Trophoblast cell (in vitro differentiated cells and primary cell): ENCODE measurements at regions not wholly inside any gene's neighbourhood (a gene's known extent, or its start where the extent isn't known, plus 50 kb on each side); places are given as distances from the start of the nearest gene placed in this dataset.
A peak's percentile ranks its signal among the peaks of the same experiment; 100 is the strongest.

Experiments used
- DNase-seq, 2 donors: peaks; one replicate each; pipeline ENCODE4 v3.0.0-alpha.2; 2016
- H2AFZ ChIP-seq: 2 replicates; pipeline ENCODE4 v1.6.1; 2013; ENCODE audit warnings: low read length, moderate library complexity, mild to moderate bottlenecking; ENCODE audit not compliant: insufficient read depth, poor library complexity
- H2AK5ac ChIP-seq: 2 replicates; pipeline ENCODE4 v1.6.1; 2013; ENCODE audit warnings: mild to moderate bottlenecking, low read length
- H2BK120ac ChIP-seq: 2 replicates; pipeline ENCODE4 v1.6.1; 2013; ENCODE audit warnings: low read length, mild to moderate bottlenecking, moderate library complexity; ENCODE audit not compliant: insufficient read depth, poor library complexity
- H2BK12ac ChIP-seq: 2 replicates; pipeline ENCODE4 v1.6.1; 2013; ENCODE audit warnings: mild to moderate bottlenecking, low read length, moderate library complexity
- H2BK5ac ChIP-seq: 2 replicates; pipeline ENCODE4 v1.6.1; 2013; ENCODE audit warnings: low read length, low read depth, moderate library complexity, mild to moderate bottlenecking; ENCODE audit not compliant: poor library complexity
- H3K14ac ChIP-seq: 2 replicates; pipeline ENCODE4 v1.6.1; 2013; ENCODE audit warnings: mild to moderate bottlenecking, low read length
- H3K18ac ChIP-seq: 2 replicates; pipeline ENCODE4 v1.6.1; 2013; ENCODE audit warnings: mild to moderate bottlenecking, low read length
- H3K23ac ChIP-seq: 2 replicates; pipeline ENCODE4 v1.6.1; 2013; ENCODE audit warnings: low read length
- H3K27ac ChIP-seq: 2 replicates; pipeline ENCODE4 v1.5.1; 2013; ENCODE audit warnings: low read depth, mild to moderate bottlenecking, inconsistent platforms, low read length, moderate library complexity
- H3K27me3 ChIP-seq: 2 replicates; pipeline ENCODE4 v1.6.1; 2013; ENCODE audit warnings: inconsistent platforms, mild to moderate bottlenecking, low read length, moderate library complexity; ENCODE audit not compliant: insufficient read depth
- H3K36me3 ChIP-seq, 2 experiments: 1 replicate in 1 of 2; 2 replicates in 1 of 2; pipeline ENCODE4 v1.6.1; 2013; ENCODE audit warnings: low read length in 2 of 2, mild to moderate bottlenecking in 2 of 2, moderate library complexity in 1 of 2; ENCODE audit not compliant: insufficient read depth in 2 of 2, control insufficient read depth in 1 of 2
- H3K4ac ChIP-seq: 2 replicates; pipeline ENCODE4 v1.6.1; 2013; ENCODE audit warnings: low read depth, mild to moderate bottlenecking, low read length, moderate library complexity
- H3K4me1 ChIP-seq, 2 experiments: 1 replicate in 1 of 2; 2 replicates in 1 of 2; pipeline ENCODE4 v1.6.1; 2013; ENCODE audit warnings: low read length in 2 of 2, mild to moderate bottlenecking in 2 of 2, moderate library complexity in 1 of 2; ENCODE audit not compliant: insufficient read depth in 2 of 2, control insufficient read depth in 1 of 2
- H3K4me2 ChIP-seq: 2 replicates; pipeline ENCODE4 v1.6.1; 2013; ENCODE audit warnings: inconsistent platforms, mild to moderate bottlenecking, low read length, moderate library complexity
- H3K4me3 ChIP-seq: 2 replicates; pipeline ENCODE4 v1.5.1; 2013; ENCODE audit warnings: mild to moderate bottlenecking, low read depth, low read length, inconsistent platforms
- H3K79me1 ChIP-seq: one replicate; pipeline ENCODE4 v1.6.1; 2013; ENCODE audit warnings: low read length
- H3K79me2 ChIP-seq: 2 replicates; pipeline ENCODE4 v1.6.1; 2013; ENCODE audit warnings: low read length, mild to moderate bottlenecking; ENCODE audit not compliant: control insufficient read depth, insufficient read depth, poor library complexity
- H3K9ac ChIP-seq: 2 replicates; pipeline ENCODE4 v1.6.1; 2013; ENCODE audit warnings: mild to moderate bottlenecking, low read length
- H3K9me3 ChIP-seq: 2 replicates; pipeline ENCODE4 v1.6.1; 2013; ENCODE audit warnings: low read depth, mild to moderate bottlenecking, control low read depth, inconsistent platforms, low read length; ENCODE audit not compliant: insufficient read depth
- H4K12ac ChIP-seq: 2 replicates; pipeline ENCODE4 v1.6.1; 2013; ENCODE audit warnings: low read depth, mild to moderate bottlenecking, low read length, moderate library complexity
- H4K8ac ChIP-seq: 2 replicates; pipeline ENCODE4 v1.6.1; 2013; ENCODE audit warnings: low read depth, mild to moderate bottlenecking, low read length, moderate library complexity
- H4K91ac ChIP-seq: one replicate; pipeline ENCODE4 v1.6.1; 2013; ENCODE audit warnings: low read depth, mild to moderate bottlenecking, low read length, moderate library complexity
- WGBS: extraction: QIAGEN DNeasy Blood & Tissue Kit; methylation state at CpG from one replicate; pipeline ENCODE4 v1.1.7; 2013; ENCODE audit warnings: missing lambda C conversion rate; ENCODE audit not compliant: insufficient read length, insufficient coverage; ENCODE audit errors: extremely low coverage; 5-methylcytosine and 5-hydroxymethylcytosine counted together

DNA sequence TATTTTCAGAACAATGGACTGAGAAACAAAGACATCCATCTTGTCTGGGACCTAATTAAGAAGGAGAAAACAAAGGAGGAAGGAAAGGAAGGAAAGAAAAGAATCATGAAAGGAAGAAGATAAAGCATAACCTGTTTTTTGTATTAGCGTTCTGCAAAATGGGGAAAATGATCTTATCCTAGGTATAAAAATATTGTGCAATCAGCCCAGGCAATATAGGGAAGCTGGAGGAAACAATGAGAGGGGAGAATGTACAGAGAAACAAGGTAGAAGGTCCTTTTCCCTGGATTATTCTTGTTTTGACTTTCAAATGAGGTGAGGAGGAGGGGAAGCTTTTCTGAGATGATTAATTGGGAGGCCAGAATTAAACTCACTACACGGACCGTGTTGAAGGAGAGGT, 177.9 kb downstream of the COX7C start:
- no peak for DNase-seq
- H3K4ac ChIP-seq = no peak overlapping the region
- no peak overlapping the region for H4K8ac ChIP-seq
- H4K91ac ChIP-seq = no peak overlapping the region
- H3K79me1 ChIP-seq = no peaks in the 10 kb centered on the region
- H3K4me2 ChIP-seq = no peak overlapping the region
- no peak overlapping the region for H3K9ac ChIP-seq
- H3K14ac ChIP-seq = no peak overlapping the region
- no peak overlapping the region for H2BK5ac ChIP-seq
- no peak overlapping the region for H2BK12ac ChIP-seq
- no peak overlapping the region for H3K23ac ChIP-seq
- H3K4me1 ChIP-seq = no peaks in the 10 kb centered on the region
- H3K27ac ChIP-seq = no peak overlapping the region
- H3K27me3 ChIP-seq = no peaks in the 10 kb centered on the region
- no peak overlapping the region for H2AK5ac ChIP-seq
- H3K79me2 ChIP-seq = no peaks in the 10 kb centered on the region
- no peak overlapping the region for H3K18ac ChIP-seq
- H3K9me3 ChIP-seq = no peaks in the 10 kb centered on the region
- H3K4me3 ChIP-seq = no peak overlapping the region
- no peak overlapping the region for H2AFZ ChIP-seq
- H4K12ac ChIP-seq = no peak overlapping the region
- no peak overlapping the region for H2BK120ac ChIP-seq
- WGBS = no CpG with 5 or more reads among the region's 3 CpGs
- H3K36me3 ChIP-seq = no peaks in the 10 kb centered on the region

DNA sequence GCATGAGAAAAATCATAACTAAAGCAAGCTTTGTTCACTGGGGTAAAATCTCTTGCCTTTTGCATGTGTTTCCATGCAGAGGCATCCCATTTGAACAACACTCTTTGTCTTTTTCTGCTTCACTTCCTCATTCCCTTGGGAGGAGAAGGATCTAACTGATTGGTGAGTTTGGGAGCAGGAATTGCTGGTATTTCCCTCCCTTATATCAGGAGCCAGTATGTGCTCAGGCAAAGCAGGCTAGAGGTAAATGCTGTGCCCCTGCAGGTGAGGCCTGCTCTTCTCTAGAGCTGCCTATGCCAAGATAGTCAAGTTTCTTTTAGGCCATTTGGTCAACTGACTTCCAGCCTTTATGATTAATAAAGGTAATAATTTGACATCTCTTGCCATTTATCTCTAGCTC, 179.9 kb downstream of the COX7C start:
- H2BK5ac ChIP-seq = no peak overlapping the region
- no peaks in the 10 kb centered on the region for H3K4me1 ChIP-seq
- no peak overlapping the region for H3K4me3 ChIP-seq
- H3K14ac ChIP-seq = no peak overlapping the region
- no peaks in the 10 kb centered on the region for H3K9me3 ChIP-seq
- H3K79me2 ChIP-seq = no peaks in the 10 kb centered on the region
- H4K12ac ChIP-seq = no peak overlapping the region
- no peak overlapping the region for H3K27ac ChIP-seq
- H2AK5ac ChIP-seq = no peak overlapping the region
- H3K27me3 ChIP-seq = no peaks in the 10 kb centered on the region
- H3K9ac ChIP-seq = no peak overlapping the region
- H3K18ac ChIP-seq = no peak overlapping the region
- H3K4me2 ChIP-seq = no peak overlapping the region
- H3K23ac ChIP-seq = no peak overlapping the region
- H3K36me3 ChIP-seq = no peaks in the 10 kb centered on the region
- H2BK12ac ChIP-seq = no peak overlapping the region
- no peak overlapping the region for H2AFZ ChIP-seq
- DNase-seq = peak; percentile 17 to 65
- H3K4ac ChIP-seq = no peak overlapping the region
- no peak overlapping the region for H4K91ac ChIP-seq
- no peak overlapping the region for H2BK120ac ChIP-seq
- no peak overlapping the region for H4K8ac ChIP-seq
- H3K79me1 ChIP-seq = no peaks in the 10 kb centered on the region

DNA sequence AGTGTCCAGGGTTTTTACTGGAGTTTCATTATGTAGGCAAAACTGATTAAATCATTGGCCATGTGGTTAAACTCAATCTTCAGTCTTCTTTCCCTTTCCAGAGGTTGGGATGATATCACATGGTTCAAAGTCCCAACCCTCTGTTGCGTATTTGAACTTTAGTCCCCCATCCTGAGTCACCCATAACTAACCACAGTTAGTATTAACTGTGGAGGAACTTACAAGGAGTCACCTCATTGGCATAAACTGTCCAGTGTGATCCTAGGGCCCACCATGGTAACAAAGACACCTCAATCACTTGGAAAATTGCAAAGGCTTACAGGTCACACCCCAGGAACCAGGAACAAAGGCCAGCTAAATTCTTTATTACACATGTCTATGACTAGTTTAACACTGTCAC, 188.5 kb downstream of the COX7C start:
- no CpG with 5 or more reads among the region's 1 CpG for WGBS
- H4K91ac ChIP-seq = no peak overlapping the region

DNA sequence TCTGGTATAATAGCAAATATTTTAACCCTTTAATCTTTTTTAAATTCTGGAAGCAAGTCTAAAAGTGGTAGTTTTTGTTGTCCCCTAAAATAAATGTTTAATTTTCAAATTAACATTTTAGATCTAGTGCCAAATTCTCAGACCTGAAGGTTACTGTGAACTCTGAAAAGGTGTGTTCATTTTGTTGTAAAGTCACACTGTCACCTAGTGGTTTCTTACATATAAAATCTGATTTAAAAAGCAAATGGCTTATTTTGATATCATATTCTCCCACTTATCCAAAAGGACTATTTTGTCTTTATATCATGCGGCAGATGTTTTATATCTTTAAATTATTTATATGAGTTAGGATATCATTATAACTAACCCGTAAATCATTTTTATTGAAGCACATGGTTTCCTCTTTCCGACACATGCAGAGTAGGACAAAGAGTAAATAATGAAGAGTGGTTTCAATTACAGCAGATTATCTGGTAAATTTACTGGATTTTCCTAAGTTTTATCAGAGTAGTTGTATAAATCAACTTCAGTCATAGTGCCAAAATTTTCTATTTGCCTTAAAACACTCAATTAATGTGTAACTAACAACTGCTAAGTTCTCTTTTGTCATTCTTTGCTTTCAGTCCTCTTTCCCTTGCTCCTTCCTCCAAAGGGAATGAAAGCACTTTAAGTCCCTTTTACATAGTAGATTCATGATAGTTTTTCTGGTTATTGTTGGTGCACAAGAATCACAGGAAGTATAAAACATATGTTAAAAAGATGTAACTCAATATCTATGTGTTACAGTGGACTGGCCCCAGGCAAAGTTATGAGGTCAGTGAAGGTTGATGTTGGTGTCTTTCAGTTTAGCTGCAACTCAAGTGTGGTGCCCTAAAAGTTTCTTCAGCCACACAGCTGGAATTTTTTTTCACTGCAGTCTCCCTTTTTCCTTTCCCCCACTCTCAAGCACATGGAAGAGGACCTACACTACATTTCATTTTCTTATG, 189.6 kb downstream of the COX7C start:
- Histone ChIP-seq H3K4me2 (no peak overlapping the region), H3K9me3 (no peaks in the 10 kb centered on the region), H2BK5ac (no peak overlapping the region), H3K79me2 (no peaks in the 10 kb centered on the region), H2AK5ac (no peak overlapping the region), H3K4me1 (no peaks in the 10 kb centered on the region), H3K36me3 (no peaks in the 10 kb centered on the region), H3K27me3 (no peaks in the 10 kb centered on the region), H3K9ac (no peak overlapping the region), H3K23ac (no peak overlapping the region), H3K18ac (no peak overlapping the region), H4K8ac (no peak overlapping the region), H3K4ac (no peak overlapping the region), H4K12ac (no peak overlapping the region), H2BK12ac (no peak overlapping the region), H2AFZ (no peak overlapping the region), H3K79me1 (no peaks in the 10 kb centered on the region), H4K91ac (no peak overlapping the region), H3K27ac (no peak overlapping the region), H2BK120ac (no peak overlapping the region), H3K14ac (no peak overlapping the region), H3K4me3 (no peak overlapping the region)
- WGBS = no CpG with 5 or more reads among the region's 3 CpGs
- DNase-seq = no peak

More for the DNA sequence above, 188.5 kb downstream of the COX7C start:
- H3K4me2 ChIP-seq = no peak overlapping the region
- no peak overlapping the region for H3K4ac ChIP-seq
- no peak overlapping the region for H4K8ac ChIP-seq
- no peaks in the 10 kb centered on the region for H3K36me3 ChIP-seq
- H3K27ac ChIP-seq = no peak overlapping the region
- H3K18ac ChIP-seq = no peak overlapping the region
- no peak overlapping the region for H3K14ac ChIP-seq
- H2AFZ ChIP-seq = no peak overlapping the region
- no peak for DNase-seq
- no peaks in the 10 kb centered on the region for H3K79me2 ChIP-seq
- H3K27me3 ChIP-seq = no peaks in the 10 kb centered on the region
- H3K9me3 ChIP-seq = no peaks in the 10 kb centered on the region
- H2BK12ac ChIP-seq = no peak overlapping the region
- no peak overlapping the region for H4K12ac ChIP-seq
- no peak overlapping the region for H2BK120ac ChIP-seq
- no peaks in the 10 kb centered on the region for H3K79me1 ChIP-seq
- no peaks in the 10 kb centered on the region for H3K4me1 ChIP-seq
- no peak overlapping the region for H2AK5ac ChIP-seq
- no peak overlapping the region for H3K4me3 ChIP-seq
- H3K23ac ChIP-seq = no peak overlapping the region
- H3K9ac ChIP-seq = no peak overlapping the region
- H2BK5ac ChIP-seq = no peak overlapping the region
